Testis (tissue), 2 donors: ENCODE measurements at regions not wholly inside any gene's neighbourhood (a gene's known extent, or its start where the extent isn't known, plus 50 kb on each side); places are given as distances from the start of the nearest gene placed in this dataset.

Experiments used
- CTCF ChIP-seq, 3 experiments: fragments of 450-650 bp in 2 of 3; fragments of 200-600 bp in 1 of 3; sonication (generic) in 1 of 3; IDR thresholded peaks; one replicate each; pipeline ENCODE4 v1.5.1; 2016 to 2019; ENCODE audit warnings: antibody characterized with exemption in 3 of 3, mild to moderate bottlenecking in 2 of 3, moderate library complexity in 1 of 3
- POLR2A ChIP-seq: fragments of 450-650 bp; IDR thresholded peaks from one replicate; pipeline ENCODE4 v1.6.1; 2017; ENCODE audit warnings: antibody characterized with exemption, mild to moderate bottlenecking, moderate library complexity

GRCh38 chr13:99693852-99694611, 192.8 kb downstream of the TM9SF2 start:
- no peak for TF ChIP-seq POLR2A
- TF ChIP-seq CTCF (IDR thresholded peaks at IDR 0.05): no peak
